ENCODE measurements at regions not wholly inside any gene's neighbourhood (a gene's known extent, or its start where the extent isn't known, plus 50 kb on each side); places are given as distances from the start of the nearest gene placed in this dataset.

DNA sequence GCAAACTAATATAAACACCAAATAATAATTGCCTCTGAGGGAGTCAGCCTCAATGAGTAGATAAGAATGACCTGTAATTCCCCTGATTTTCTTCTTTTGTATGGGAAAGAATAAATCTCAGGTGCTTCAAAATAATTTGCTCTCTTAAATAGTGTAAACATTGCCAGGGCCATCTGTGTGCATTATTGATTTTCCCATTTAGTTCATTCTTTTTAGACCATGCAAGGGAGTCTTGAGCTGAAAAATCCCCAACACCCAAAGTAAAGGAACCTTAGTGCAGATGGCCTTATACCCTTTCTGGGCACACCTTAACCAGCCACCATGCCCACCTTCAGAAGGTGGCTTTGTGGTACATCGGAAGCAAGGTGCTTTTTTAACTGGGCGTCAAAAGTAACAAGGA, 267.2 kb downstream of the TMEM114 start:
- H3K36me3 ChIP-seq (ENCODE audit: control insufficient read depth in 2 of 2, insufficient read depth in 1 of 2, low read length in 2 of 2): no peaks in the 10 kb centered on the region
- CTCF ChIA-PET: no interaction called here
- no peak for TF ChIP-seq KLF8 (tag by site-specific recombination; IDR thresholded peaks at IDR 0.05)
- TF ChIP-seq SCRT1 (tag by site-specific recombination; IDR thresholded peaks at IDR 0.05; ENCODE audit: borderline replicate concordance): no peak
- TF ChIP-seq ZNF518A (tag by site-specific recombination; conservative IDR thresholded peaks at IDR 0.05; ENCODE audit: low read depth): no peak
- TF ChIP-seq ZFP37 (tag by site-specific recombination; IDR thresholded peaks at IDR 0.05): no peak
- no peak for TF ChIP-seq ZNF211 (tag by site-specific recombination; IDR thresholded peaks at IDR 0.05; ENCODE audit: low read depth)
- no peak for TF ChIP-seq OSR2 (tag by site-specific recombination; IDR thresholded peaks at IDR 0.05)
- no peak for TF ChIP-seq KLF1 (tag by site-specific recombination; IDR thresholded peaks at IDR 0.05)
- TF ChIP-seq ZNF768 (tag by site-specific recombination; IDR thresholded peaks at IDR 0.05): no peak
- TF ChIP-seq, protein P1, sequence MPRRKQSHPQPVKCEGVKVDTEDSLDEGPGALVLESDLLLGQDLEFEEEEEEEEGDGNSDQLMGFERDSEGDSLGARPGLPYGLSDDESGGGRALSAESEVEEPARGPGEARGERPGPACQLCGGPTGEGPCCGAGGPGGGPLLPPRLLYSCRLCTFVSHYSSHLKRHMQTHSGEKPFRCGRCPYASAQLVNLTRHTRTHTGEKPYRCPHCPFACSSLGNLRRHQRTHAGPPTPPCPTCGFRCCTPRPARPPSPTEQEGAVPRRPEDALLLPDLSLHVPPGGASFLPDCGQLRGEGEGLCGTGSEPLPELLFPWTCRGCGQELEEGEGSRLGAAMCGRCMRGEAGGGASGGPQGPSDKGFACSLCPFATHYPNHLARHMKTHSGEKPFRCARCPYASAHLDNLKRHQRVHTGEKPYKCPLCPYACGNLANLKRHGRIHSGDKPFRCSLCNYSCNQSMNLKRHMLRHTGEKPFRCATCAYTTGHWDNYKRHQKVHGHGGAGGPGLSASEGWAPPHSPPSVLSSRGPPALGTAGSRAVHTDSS (tag by site-specific recombination; IDR thresholded peaks at IDR 0.05): no peak
- no peak for TF ChIP-seq ZNF175 (tag by site-specific recombination; IDR thresholded peaks at IDR 0.05)
- no peak for TF ChIP-seq ZBTB7A (tag by site-specific recombination; IDR thresholded peaks at IDR 0.05; ENCODE audit: low read depth)
- TF ChIP-seq HOXC10 (CRISPR knock-in tag; IDR thresholded peaks at IDR 0.05): no peak
- no peaks in the 10 kb centered on the region for H3K9me3 ChIP-seq (ENCODE audit: control insufficient read depth, insufficient read depth, low read depth, low read length)
- no peak overlapping the region for H3K27ac ChIP-seq (ENCODE audit: extremely low read depth, low read depth, low read length)
- H3K4me1 ChIP-seq (ENCODE audit: control insufficient read depth, insufficient read depth, low read length): no peaks in the 10 kb centered on the region
- H3K4me3 ChIP-seq (ENCODE audit: low read depth, low read length): no peak overlapping the region
- POLR2A ChIA-PET: no interaction called here

- Histone ChIP-seq H3K4me3 (ENCODE audit: low read depth, low read length) (no peak overlapping the region), H3K27ac (ENCODE audit: extremely low read depth, low read depth, low read length) (no peak overlapping the region), H3K9me3 (ENCODE audit: control insufficient read depth, insufficient read depth, low read depth, low read length) (no peaks in the 10 kb centered on the region), H3K4me1 (ENCODE audit: control insufficient read depth, insufficient read depth, low read length) (no peaks in the 10 kb centered on the region), H3K36me3 (ENCODE audit: control insufficient read depth in 2 of 2, insufficient read depth in 1 of 2, low read length in 2 of 2) (no peaks in the 10 kb centered on the region)
- no peak for TF ChIP-seq ZNF19 (tag by site-specific recombination; IDR thresholded peaks at IDR 0.05; ENCODE audit: low read depth)
- ChIA-PET POLR2A (no interaction called here), CTCF (interaction anchor here (0.7 kb wide), 1 partner anchor 239 kb away, joined by 4 read pairs; no protein-coding TSS in a partner anchor)
Observed at GRCh38 chr16:8320131-8320530, 270.2 kb downstream of the TMEM114 start.

DNA sequence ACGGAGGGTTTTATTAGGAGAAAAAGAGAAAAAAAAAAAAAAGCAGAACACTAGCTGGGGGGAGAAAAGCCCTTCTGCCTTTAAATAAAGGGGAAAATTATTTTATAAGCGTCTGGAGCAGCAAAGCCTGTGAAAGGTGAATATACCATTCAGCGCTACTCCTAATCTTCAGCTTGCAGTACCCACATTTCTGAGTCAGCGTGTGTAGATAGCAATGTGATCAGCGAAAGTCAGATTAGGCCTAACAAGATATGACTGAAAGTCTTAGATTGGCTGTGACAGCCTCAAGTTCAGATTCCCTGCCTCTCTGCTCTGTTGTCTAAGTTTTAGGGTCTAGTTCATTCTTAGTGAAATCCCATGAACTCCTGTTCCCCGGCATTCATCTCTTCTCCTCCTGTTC, 279.5 kb downstream of the TMEM114 start:
- TF ChIP-seq ZNF248 (tag by site-specific recombination; IDR thresholded peaks at IDR 0.05) (no peak), EGR2 (tag by site-specific recombination; IDR thresholded peaks at IDR 0.05; ENCODE audit: low read depth) (no peak), YY1 (tag by site-specific recombination; IDR thresholded peaks at IDR 0.05) (no peak), ZNF747 (tag by site-specific recombination; IDR thresholded peaks at IDR 0.05) (no peak), ZNF146 (tag by site-specific recombination; IDR thresholded peaks at IDR 0.05) (no peak), ZNF692 (tag by site-specific recombination; IDR thresholded peaks at IDR 0.05) (no peak), ZNF600 (tag by site-specific recombination; IDR thresholded peaks at IDR 0.05) (no peak), ZBTB48 (tag by site-specific recombination; IDR thresholded peaks at IDR 0.05) (no peak), ZNF514 (tag by site-specific recombination; IDR thresholded peaks at IDR 0.05) (no peak)
- Histone ChIP-seq H3K4me1 (ENCODE audit: control insufficient read depth, insufficient read depth, low read length) (no peaks in the 10 kb centered on the region), H3K36me3 (ENCODE audit: control insufficient read depth in 2 of 2, insufficient read depth in 1 of 2, low read length in 2 of 2) (no peaks in the 10 kb centered on the region), H3K4me3 (ENCODE audit: low read depth, low read length) (no peak overlapping the region), H3K27ac (ENCODE audit: extremely low read depth, low read depth, low read length) (no peak overlapping the region), H3K9me3 (ENCODE audit: control insufficient read depth, insufficient read depth, low read depth, low read length) (no peaks in the 10 kb centered on the region)
- ChIA-PET POLR2A (no interaction called here), CTCF (no interaction called here)
